GM19099 (cell line): ENCODE measurements at regions not wholly inside any gene's neighbourhood (a gene's known extent, or its start where the extent isn't known, plus 50 kb on each side); places are given as distances from the start of the nearest gene placed in this dataset.

Source experiments
- POLR2A ChIP-seq: IDR thresholded peaks from 3 replicates; pipeline ENCODE4 v1.6.1; 2011; ENCODE audit warnings: low read depth; ENCODE audit not compliant: insufficient read length; ENCODE audit errors: extremely low read depth

DNA sequence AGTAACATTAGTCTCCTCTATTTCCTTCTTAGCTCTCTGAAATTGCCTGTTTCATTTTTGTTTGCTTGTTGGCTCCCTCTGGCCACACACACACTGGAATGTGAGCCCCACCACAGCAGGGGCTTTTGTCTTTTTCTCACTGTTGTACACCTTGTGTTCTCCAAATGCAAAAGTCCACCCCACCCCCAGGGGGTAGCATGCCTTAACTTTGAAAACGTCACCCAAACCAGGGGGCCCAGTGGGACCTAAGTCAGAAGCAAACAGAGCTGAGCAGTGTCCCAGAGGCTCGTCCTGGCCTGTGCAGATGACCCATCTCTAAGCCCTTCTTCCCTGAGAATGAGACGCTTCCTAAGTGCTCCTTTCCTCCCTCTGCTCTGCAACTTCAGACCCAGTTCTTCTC, 614.1 kb downstream of the UQCRFS1 start:
- no peak for TF ChIP-seq POLR2A

DNA sequence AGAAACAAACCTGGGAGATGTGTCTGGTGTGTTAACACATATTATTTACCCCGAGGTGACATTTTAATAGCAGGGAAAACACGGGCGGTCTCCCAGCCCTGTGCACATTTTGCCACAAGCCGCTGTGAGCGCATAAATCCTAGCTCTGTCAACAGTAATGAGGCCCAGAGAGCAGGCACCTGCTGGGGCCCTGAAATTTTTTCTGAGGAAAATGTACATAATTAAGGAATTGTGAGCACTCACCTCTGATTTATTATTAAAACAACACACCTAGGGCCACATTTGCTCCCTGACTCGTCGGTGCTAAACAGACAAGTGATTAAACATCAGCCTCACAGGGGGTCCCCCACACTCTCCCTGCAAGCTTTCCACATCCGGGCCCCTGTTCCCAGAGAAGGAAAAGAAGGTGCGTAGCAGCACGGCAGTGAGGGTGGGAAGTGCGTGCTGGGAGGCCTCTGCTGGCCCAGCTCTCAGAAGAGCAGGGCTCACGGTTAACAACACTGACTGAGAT, 616.3 kb downstream of the UQCRFS1 start:
- no peak for TF ChIP-seq POLR2A

DNA sequence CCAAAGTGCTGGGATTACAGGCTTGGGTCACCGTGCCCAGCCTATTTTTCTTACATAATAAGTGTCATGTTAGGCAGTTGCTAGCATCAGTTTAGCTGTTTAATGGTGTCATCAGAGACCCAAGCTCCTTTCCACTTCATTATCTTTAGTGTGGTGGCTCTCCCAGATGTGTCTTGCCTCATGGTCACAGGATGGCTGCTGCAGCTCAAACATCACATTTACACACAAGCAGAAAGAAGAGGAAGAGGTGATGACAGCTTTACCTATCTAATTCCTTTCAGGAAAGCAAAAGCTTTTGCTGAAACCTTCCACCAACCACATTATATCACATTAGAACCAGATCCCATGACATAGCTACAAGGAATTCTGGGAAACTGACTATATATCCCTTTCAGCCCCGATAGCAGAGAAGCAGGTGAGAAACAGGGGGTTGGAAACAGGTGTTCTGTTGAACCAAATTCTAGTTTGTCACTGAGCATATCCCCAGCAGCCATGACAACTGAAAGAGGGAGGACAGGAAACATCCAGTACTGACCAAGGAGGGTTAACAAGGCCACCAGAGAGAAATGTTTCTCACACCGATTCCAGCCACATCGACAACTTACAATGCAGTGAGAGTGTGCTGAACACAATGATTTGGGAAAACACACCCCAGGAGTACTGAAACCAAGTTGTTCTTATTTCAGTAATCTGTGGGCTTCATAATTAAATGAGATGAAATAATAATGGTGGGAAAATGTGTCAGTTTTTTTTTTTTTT, 617.0 kb downstream of the UQCRFS1 start:
- TF ChIP-seq POLR2A: no peak

DNA sequence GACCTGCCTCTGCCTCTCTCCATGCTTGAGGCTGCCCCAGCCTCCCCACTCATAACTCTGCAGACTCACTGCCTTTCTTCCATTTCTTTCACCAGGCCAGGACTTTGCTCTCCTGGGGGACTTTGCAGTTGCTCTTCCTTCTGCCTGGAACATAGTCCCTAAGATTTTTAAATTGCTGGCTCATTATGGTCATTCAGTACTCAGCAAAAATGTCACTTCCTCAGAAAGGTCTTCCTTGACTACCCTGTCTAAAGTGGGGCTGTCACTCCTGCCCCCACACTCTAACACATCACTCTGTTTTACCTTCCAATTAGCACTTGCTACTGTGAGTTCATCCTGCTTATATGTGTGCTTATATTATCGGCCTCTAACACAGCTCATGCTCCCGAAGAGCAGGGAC, 618.2 kb downstream of the UQCRFS1 start:
- TF ChIP-seq POLR2A: no peak

DNA sequence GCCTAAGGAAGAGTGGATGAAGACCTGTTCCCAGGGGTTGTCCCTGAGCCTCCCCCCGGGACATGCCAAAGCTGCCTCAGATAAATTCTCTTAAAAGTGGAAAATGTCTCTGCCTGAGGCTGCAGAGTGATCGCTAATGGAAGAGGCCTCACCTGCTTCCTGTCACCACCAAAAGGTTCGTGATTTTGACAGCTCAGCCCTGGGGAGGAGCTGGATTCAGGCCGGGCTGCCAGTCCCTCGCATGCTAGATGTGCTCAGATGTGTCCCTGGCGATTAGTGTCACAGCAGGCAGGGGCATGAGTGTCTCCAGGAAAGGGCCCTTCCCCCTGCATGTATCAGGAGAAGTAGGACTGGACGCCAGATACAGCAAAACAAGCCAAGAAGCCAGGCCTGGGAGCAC, 626.5 kb downstream of the UQCRFS1 start:
- TF ChIP-seq POLR2A: no peak

DNA sequence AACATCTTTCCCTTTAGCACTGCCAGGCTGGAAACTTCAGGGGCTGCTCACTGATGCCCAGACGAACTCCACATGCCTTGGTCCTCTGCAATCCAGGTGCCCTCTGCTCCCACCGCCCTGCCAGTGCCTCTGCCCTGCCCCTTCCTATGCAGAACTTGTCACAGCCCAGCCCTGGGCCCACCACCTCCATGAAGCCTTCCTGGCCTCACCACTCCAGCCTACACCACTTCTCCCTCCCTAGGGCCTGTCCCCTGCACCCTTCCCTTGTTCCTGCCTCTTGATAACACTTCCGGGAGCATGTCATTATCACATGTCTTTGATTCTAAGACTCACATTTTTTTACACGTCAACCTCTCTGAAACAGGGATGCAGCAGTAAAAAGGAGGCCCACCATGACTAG, 627.2 kb downstream of the UQCRFS1 start:
- no peak for TF ChIP-seq POLR2A

DNA sequence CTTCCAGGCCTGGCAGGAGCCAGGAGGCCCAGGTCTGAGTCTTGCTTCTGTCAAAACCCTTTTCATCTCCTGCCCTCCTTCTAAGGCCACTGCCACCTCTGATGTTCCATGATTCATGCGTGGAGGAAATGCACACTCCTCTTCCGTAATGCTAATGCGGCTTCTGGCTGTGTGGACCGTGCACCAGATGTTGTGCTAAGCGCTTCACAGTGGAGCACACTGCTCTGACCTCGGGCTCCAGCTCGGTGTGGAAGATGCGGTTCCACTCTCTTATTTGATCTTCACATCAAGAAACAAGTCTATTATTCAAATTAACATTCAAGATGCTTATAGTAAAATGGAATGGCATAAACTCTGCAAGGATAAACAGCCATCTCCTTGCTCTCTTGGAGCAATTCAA, 629.2 kb downstream of the UQCRFS1 start:
- no peak for TF ChIP-seq POLR2A

DNA sequence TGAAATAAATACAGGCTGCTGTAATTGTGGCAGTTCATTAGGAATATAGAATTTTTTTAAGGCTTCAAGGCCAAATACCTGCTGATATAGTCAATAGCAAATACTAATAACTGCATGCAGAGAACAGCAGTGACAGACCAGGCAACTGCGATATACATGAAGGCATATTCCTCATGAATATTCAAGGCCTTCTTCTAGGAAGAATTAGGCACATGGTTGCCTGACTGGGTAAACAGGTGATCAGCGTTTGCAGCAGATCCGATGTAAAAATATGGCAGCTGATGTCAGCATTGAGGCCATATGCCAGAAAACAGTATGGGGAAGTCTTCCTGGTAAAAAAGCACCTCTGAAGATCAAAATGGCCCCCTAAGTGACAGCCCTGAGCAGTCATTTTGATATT, 629.7 kb downstream of the UQCRFS1 start:
- TF ChIP-seq POLR2A: no peak

DNA sequence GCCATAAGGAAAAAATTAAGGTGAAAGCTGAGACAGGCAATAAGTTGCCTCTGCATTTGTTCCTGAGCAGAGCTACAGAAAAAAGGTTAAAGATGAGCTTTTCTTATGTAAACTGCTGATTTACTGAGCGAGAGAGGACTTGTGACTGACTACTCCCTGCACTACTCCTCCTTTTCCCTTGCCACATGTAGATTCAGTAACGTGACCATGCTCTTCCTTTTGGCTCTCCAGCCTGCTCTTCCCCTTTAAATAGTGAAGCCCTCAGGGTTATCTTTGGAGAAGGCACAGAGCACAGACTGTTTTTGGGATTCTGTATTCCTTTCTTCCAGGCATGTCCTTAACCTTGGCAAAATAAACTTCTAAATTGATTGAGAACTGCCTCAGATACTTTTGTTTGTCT, 630.2 kb downstream of the UQCRFS1 start:
- TF ChIP-seq POLR2A: no peak

DNA sequence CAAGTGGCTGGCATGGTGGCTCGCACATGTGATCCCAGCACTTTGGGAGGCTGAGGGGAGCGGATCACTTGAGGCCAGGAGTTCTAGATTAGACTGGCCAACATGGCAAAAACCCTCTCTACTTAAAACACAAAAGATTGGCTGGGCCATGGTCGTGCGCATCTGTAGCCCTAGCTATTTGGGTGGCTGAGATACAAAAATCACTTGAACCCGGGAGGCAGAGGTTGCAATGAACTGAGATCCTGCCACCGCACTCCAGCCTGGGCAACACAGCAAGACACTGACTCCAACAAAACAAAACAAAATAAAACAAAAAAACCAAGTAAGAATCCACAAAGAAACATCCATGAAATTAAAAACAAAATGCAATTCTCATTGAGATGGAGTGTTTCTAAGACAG, 630.6 kb downstream of the UQCRFS1 start:
- no peak for TF ChIP-seq POLR2A

DNA sequence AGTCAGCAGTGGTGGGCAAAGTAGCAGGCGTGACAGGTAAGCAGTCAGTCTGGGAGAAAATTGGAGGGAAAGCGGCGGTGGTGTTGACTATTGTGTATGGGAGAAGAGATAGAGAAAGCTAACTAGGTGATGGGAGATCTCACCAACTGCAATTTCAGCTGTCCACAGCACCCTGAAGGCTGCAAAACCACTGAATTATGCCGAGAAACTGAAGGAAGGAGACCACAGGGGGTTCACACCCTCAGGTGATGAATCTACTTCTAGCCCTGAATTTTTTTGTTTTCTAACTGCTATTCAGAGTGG, 631.5 kb downstream of the UQCRFS1 start:
- no peak for TF ChIP-seq POLR2A

DNA sequence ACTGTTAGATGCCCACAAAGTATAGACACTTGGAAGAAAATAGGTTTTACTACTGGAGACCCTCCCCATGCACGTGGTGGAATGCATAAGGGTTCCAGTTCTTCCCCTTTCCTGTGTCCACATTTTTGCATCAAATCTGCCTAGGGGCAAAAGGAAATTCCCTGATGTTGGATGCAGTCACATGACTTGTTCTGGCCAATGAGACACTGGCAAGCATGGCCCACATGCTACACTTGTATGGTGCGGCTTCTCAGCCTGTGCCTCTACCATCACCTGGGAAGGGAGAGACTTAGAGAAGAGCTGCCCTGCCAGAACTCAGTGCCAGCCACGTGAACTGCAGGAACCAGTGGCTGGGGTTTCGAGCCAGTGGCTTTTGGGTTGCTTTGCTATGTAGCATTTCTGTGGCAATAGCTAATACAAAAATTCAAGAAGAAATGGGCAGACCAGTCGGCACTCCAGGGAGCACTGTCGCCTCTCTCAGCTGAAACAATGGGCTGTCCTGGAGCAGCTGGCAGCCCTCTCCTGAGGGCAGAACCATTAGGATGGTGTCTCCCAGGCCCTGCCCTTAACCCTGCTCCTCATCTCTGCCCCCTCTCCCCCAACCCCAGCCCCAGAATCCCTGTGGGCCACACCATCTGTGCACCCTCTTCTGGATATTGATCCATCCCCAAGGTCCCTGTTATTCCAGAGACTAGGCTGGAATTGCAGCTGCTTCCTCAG, 634.0 kb downstream of the UQCRFS1 start:
- no peak for TF ChIP-seq POLR2A

DNA sequence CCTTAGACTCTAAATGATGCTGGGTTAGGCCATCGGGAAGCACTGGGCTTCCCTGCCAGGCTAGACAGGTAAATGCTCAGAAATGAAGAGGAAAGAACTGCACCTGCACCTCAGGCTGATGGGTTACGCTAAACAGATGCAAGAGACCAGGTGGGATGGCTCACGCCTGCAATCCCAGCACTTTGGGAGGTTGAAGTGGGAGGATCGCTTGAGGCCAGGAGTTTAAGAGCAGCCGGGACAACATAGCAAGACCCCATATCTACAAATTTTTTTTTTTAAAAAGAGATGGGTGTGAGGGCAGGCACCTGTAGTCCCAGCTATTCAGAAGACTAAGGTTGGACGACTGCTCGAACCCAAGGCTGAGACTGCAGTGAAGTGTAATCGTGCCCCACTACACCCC, 634.7 kb downstream of the UQCRFS1 start:
- TF ChIP-seq POLR2A: no peak

DNA sequence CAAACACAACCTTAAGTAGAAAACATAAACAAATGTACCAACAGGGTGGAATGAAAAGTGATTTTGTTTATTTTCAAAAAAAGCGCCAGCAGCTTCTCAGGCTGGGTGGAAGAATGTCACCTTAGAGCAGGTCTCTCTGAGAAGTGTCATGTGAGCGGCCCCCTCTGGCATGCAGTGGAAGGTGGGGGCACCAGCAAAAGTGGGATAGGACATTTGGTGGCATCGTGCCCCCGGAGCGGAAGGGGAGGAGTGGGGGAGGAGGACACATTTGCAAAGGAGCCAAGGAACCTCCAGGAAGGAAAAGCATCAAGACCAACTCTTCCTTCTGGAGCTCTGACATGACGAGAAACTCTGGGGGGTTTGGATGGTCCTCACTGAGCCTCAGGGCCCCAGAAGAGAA, 635.3 kb downstream of the UQCRFS1 start:
- TF ChIP-seq POLR2A: no peak

DNA sequence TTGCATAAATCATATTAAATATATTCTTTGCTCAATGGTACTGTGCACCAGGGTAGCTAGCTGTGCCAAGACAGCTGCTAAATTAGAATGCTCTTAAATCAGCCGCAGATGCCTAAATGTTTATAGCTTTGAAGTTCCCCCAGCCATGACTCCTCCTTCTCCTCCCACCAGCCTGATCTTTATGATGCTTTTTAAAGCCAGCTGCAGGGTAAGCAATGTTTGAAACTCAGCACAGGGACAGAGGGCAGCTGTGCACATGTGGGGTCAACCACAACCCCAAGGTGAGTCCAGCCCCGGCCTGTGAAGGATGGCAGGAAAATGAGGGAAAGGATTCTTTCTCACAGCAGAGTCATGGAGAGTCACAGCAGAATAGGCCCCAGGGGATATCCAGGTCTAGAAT, 635.7 kb downstream of the UQCRFS1 start:
- TF ChIP-seq POLR2A: no peak

DNA sequence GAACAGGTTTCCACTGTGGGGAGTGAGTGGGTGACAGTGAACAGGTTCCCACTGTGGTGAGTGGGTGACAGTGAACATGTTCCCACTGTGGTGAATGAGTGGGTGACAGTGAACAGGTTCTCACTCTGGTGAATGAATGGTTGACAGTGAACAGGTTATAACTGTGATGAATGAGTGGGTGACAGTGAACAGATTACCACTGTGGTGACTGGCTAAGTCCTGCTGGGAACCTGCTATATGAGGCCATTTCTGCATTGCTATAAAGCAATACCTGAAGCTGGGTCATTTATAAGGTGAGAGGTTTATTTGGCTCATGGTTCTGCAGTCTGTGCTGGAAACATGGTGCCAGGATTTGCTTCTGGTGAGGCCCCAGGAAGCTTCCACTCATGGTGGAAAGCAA, 637.1 kb downstream of the UQCRFS1 start:
- no peak for TF ChIP-seq POLR2A

DNA sequence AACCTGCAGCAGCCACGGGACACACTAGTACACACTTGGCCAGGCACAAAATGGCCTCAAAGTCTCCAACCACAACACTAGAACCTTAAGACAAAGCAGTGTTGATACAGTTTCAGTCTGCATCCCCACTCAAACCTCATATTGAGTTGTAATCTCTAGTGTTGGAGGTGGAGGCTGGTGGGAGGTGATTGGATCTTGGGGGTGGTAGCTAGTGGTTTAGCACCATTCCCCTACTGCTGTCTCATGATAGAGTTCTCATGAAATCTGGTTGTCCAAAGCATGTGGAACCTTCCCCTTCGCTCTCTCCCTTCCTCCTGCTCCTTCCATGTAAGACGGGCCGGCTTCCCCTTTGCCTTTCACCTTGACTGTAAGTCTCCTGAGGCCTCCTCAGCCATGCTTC, 638.7 kb downstream of the UQCRFS1 start:
- TF ChIP-seq POLR2A: no peak
